ENCODE measurements at regions not wholly inside any gene's neighbourhood (a gene's known extent, or its start where the extent isn't known, plus 50 kb on each side); places are given as distances from the start of the nearest gene placed in this dataset.
"Not testable (repeated sequence)": the region's sequence is repeated elsewhere in the genome, so short reads cannot be mapped to it uniquely, and the experiment has no call there.

DNA sequence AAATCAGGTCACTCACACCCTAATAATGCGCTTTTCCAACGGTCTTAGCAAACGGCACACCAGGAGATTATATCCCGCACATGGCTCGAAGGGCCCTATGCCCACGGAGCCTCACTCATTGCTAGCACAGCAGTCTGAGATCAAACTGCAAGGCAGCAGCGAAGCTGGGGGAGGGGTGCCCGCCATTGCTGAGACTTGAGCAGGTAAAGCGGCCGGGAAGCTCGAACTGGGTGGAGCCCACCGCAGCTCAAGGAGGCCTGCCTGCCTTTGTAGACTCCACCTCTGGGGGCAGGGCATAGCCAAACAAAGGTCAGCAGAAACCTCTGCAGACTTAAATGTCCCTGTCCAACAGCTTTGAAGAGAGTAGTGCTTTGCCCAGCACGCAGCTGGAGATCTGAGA lies 432.4 kb upstream of the ADAMTS9 start:
- ATAC-seq (replicated peaks in 6 of 8); H3K27ac ChIP-seq; in situ Hi-C loops (cut with MboI; ENCODE audit: low pct_unique_long_range_greater_than_20kb in 2 of 9, low sequenced_read_pairs in 9 of 9, unreplicated experiment in 9 of 9); H3K4me1 ChIP-seq (replicated peaks in 1 of 2); H3K4me3 ChIP-seq: not testable (repeated sequence)
- WGBS, 10 experiments, result 63 to 100% (median 93%) methylated on average over 1 to 8 of the region's 13 CpGs; no CpG with 5 or more reads in 2 of the 10 experiments

DNA sequence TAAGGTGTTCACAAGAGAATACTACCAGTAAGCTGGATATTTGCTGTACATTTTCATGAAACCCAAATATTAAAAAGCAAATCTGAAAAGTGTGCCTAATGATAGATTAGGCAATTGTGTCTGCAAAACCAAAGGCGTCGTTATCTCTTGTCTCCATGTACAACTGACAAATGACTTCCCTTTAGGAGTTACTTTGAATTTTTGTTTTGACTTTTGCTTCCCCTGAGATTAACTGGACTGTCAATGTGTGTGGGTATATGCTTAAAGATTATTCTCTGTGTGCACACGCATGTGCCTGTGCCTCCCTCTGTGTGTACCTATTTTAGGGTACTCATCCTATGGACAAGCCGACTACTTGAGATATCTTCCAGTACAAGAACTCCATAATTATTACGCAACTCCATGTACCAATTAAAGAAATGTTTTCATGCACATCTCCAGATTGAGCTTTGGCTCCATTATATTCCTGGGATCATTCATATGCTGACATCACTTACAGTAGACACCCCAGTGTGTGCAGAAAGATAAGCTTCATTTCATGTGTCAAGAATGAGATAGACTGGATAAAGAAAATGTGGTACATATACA lies 431.2 kb upstream of the ADAMTS9 start:
- 43 to 100% (median 90%) methylated on average over 1 to 5 of the region's 5 CpGs; no CpG with 5 or more reads in 2 of the 10 experiments for WGBS, 10 experiments
- no peaks in the 10 kb centered on the region for H3K4me1 ChIP-seq (replicated peaks in 1 of 2)
- H3K4me3 ChIP-seq, result no peak overlapping the region
- ATAC-seq (replicated peaks in 6 of 8), result no peak
- no peak overlapping the region for H3K27ac ChIP-seq
- in situ Hi-C loops (cut with MboI; ENCODE audit: low pct_unique_long_range_greater_than_20kb in 2 of 9, low sequenced_read_pairs in 9 of 9, unreplicated experiment in 9 of 9), result no loop called here

GRCh38 chr3:65114041-65114440 lies 426.2 kb upstream of the ADAMTS9 start:
- Histone ChIP-seq H3K27ac (no peak overlapping the region), H3K4me3 (no peak overlapping the region), H3K4me1 (replicated peaks in 1 of 2) (no peaks in the 10 kb centered on the region)
- peak in 1 of 8 experiments; percentile 38 for ATAC-seq (replicated peaks in 6 of 8)
- in situ Hi-C loops (cut with MboI; ENCODE audit: low pct_unique_long_range_greater_than_20kb in 2 of 9, low sequenced_read_pairs in 9 of 9, unreplicated experiment in 9 of 9), result no loop called here

GRCh38 chr3:65112751-65113300 lies 425.0 kb upstream of the ADAMTS9 start:
- H3K4me1 ChIP-seq (replicated peaks in 1 of 2), result no peaks in the 10 kb centered on the region
- in situ Hi-C loops (cut with MboI; ENCODE audit: low pct_unique_long_range_greater_than_20kb in 2 of 9, low sequenced_read_pairs in 9 of 9, unreplicated experiment in 9 of 9), result no loop called here
- 55 to 100% (median 85%) methylated on average over 1 to 6 of the region's 6 CpGs for WGBS, 10 experiments
- no peak overlapping the region for H3K27ac ChIP-seq
- ATAC-seq (replicated peaks in 6 of 8), result no peak
- no peak overlapping the region for H3K4me3 ChIP-seq

GRCh38 chr3:65110661-65111060 lies 422.9 kb upstream of the ADAMTS9 start:
- no peak for ATAC-seq (replicated peaks in 6 of 8)
- Histone ChIP-seq H3K4me1 (replicated peaks in 1 of 2) (peaks cover 12% of the 10 kb centered on the region in 2 donors), H3K27ac (no peak overlapping the region), H3K4me3 (no peak overlapping the region)
- 17 to 86% (median 71%) methylated on average over 1 to 2 of the region's 2 CpGs; no CpG with 5 or more reads in 1 of the 10 experiments for WGBS, 10 experiments
- in situ Hi-C loops (cut with MboI; ENCODE audit: low pct_unique_long_range_greater_than_20kb in 2 of 9, low sequenced_read_pairs in 9 of 9, unreplicated experiment in 9 of 9), result no loop called here

DNA sequence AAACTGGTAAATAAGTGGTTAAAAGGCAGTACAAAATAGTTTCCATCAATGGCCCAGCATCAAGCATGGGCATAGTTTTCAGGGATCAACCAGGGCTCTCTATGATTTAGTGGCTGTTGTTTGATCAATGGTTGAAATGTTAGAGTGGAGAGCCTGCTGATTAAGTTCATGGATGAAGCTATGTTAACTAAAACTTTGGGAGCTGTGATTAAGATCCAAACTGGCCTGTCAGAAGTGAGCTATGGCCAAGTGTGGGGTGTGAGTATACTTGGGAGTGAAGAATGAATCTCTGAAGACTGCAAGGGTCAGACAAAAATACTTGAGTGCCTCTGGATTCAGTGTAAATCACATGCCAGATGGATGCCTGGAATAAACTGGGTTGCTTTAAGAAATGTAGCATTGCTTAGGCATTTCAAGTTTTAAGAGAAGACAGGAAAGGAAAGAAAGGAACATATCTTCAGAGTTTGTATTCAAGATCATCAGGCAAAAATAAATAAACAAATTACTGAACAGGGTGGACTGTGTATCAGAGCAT lies 422.2 kb upstream of the ADAMTS9 start:
- peak in 1 of 8 experiments; percentile 20 for ATAC-seq (replicated peaks in 6 of 8)
- no peak overlapping the region for H3K27ac ChIP-seq
- in situ Hi-C loops (cut with MboI; ENCODE audit: low pct_unique_long_range_greater_than_20kb in 2 of 9, low sequenced_read_pairs in 9 of 9, unreplicated experiment in 9 of 9), result no loop called here
- H3K4me1 ChIP-seq (replicated peaks in 1 of 2), result peaks cover 12% of the 10 kb centered on the region in 2 donors
- H3K4me3 ChIP-seq, result no peak overlapping the region

- in situ Hi-C loops (cut with MboI; ENCODE audit: low pct_unique_long_range_greater_than_20kb in 2 of 9, low sequenced_read_pairs in 9 of 9, unreplicated experiment in 9 of 9), result no loop called here
- no peak overlapping the region for H3K27ac ChIP-seq
- peaks cover 12% of the 10 kb centered on the region in 2 donors for H3K4me1 ChIP-seq (replicated peaks in 1 of 2)
- H3K4me3 ChIP-seq, result no peak overlapping the region
- ATAC-seq (replicated peaks in 6 of 8), result peak in 4 of 8 experiments; percentile 38 to 87 (median 71)
- 3 to 80% (median 47%) methylated on average over 3 to 5 of the region's 5 CpGs; no CpG with 5 or more reads in 2 of the 10 experiments for WGBS, 10 experiments
Observed at GRCh38 chr3:65107174-65107573, 419.4 kb upstream of the ADAMTS9 start.

- in situ Hi-C loops (cut with MboI; ENCODE audit: low pct_unique_long_range_greater_than_20kb in 2 of 9, low sequenced_read_pairs in 9 of 9, unreplicated experiment in 9 of 9), result no loop called here
- ATAC-seq (replicated peaks in 6 of 8), result no peak
- H3K4me1 ChIP-seq (replicated peaks in 1 of 2), result peaks cover 0 to 4% of the 10 kb centered on the region in 2 donors
- H3K27ac ChIP-seq, result no peak overlapping the region
- no peak overlapping the region for H3K4me3 ChIP-seq
- 29 to 100% (median 78%) methylated on average over 1 of the region's 1 CpG; no CpG with 5 or more reads in 4 of the 10 experiments for WGBS, 10 experiments
Observed at GRCh38 chr3:65101450-65101849, 413.6 kb upstream of the ADAMTS9 start.

DNA sequence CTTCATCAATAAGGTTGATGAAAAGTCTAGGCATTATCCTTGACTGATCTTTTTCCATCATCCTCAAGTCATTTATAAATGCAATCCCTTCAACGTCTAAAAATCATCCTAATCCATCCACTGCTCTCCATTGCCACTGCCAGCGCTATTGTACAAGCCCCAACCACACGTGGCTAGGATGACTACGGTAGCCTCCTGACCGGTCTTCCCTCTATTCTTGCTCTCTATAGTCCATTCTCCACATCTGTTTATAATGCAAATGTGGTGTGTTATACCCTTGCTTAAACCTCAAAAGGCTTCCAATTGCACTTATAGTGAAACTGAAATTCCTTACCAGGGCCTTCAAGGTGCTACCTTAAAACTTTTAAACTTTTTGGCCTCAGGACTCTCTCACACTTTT lies 410.6 kb upstream of the ADAMTS9 start:
- peaks cover 0 to 7% of the 10 kb centered on the region in 2 donors for H3K4me1 ChIP-seq (replicated peaks in 1 of 2)
- H3K4me3 ChIP-seq, result no peak overlapping the region
- in situ Hi-C loops (cut with MboI; ENCODE audit: low pct_unique_long_range_greater_than_20kb in 2 of 9, low sequenced_read_pairs in 9 of 9, unreplicated experiment in 9 of 9), result no loop called here
- ATAC-seq (replicated peaks in 6 of 8), result no peak
- H3K27ac ChIP-seq, result no peak overlapping the region
- 38 to 100% (median 64%) methylated on average over 1 to 5 of the region's 5 CpGs; no CpG with 5 or more reads in 1 of the 10 experiments for WGBS, 10 experiments

- no peak overlapping the region for H3K4me3 ChIP-seq
- WGBS, 10 experiments, result 20 to 92% (median 54%) methylated on average over 1 to 4 of the region's 4 CpGs
- peaks cover 0 to 7% of the 10 kb centered on the region in 2 donors for H3K4me1 ChIP-seq (replicated peaks in 1 of 2)
- ATAC-seq (replicated peaks in 6 of 8), result no peak
- in situ Hi-C loops (cut with MboI; ENCODE audit: low pct_unique_long_range_greater_than_20kb in 2 of 9, low sequenced_read_pairs in 9 of 9, unreplicated experiment in 9 of 9), result no loop called here
- no peak overlapping the region for H3K27ac ChIP-seq
Observed at GRCh38 chr3:65096110-65096745, 408.4 kb upstream of the ADAMTS9 start.

DNA sequence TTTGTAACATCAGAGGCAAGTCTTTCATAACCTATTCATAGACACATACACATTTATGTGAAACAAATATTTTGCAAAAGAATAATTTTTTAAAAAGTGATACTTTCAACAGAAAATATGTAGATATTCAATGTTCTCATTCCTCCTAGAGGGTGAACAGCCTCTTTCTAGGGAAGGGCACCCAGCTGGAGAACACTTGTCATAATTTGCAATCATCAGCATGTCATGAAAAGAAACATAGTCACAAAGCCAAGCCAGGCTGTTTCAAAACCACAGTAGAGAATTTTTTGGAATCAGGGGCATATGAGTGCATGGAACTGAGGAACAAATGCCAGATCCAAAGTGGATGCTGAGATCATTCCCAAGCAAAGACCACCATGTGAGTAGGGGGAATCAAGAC lies 406.9 kb upstream of the ADAMTS9 start:
- Histone ChIP-seq H3K4me3 (no peak overlapping the region), H3K27ac (no peak overlapping the region), H3K4me1 (replicated peaks in 1 of 2) (peaks cover 0 to 7% of the 10 kb centered on the region in 2 donors)
- ATAC-seq (replicated peaks in 6 of 8), result peak in 3 of 8 experiments; percentile 68 to 86 (median 77)
- in situ Hi-C loops (cut with MboI; ENCODE audit: low pct_unique_long_range_greater_than_20kb in 2 of 9, low sequenced_read_pairs in 9 of 9, unreplicated experiment in 9 of 9), result no loop called here

GRCh38 chr3:65093641-65094040 lies 405.8 kb upstream of the ADAMTS9 start:
- H3K27ac ChIP-seq, result no peak overlapping the region
- H3K4me1 ChIP-seq (replicated peaks in 1 of 2), result peaks cover 0 to 7% of the 10 kb centered on the region in 2 donors
- WGBS, 10 experiments, result 8 to 96% (median 83%) methylated on average over 2 to 3 of the region's 3 CpGs
- no peak for ATAC-seq (replicated peaks in 6 of 8)
- in situ Hi-C loops (cut with MboI; ENCODE audit: low pct_unique_long_range_greater_than_20kb in 2 of 9, low sequenced_read_pairs in 9 of 9, unreplicated experiment in 9 of 9), result no loop called here
- H3K4me3 ChIP-seq, result no peak overlapping the region

DNA sequence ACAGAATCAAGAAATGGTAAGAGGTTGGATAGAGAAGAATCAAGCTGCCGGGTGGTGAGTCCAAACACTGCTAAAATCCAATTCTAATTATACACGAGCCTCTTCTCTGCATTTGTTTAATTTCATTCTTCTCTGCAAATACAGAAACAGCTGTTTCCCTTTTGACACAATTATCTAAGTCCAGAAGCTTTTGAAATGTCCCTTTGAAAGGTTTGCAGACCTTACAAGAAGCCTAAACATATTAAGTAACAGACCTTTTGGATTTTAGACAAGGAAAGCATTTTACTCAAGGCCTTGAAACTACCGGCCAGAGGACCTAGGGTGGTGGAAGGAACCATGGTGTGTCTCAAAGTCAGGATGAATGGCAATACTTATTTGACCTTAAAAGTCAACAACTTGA lies 403.8 kb upstream of the ADAMTS9 start:
- peaks cover 0 to 6% of the 10 kb centered on the region in 2 donors for H3K4me1 ChIP-seq (replicated peaks in 1 of 2)
- ATAC-seq (replicated peaks in 6 of 8), result no peak
- H3K4me3 ChIP-seq, result no peak overlapping the region
- in situ Hi-C loops (cut with MboI; ENCODE audit: low pct_unique_long_range_greater_than_20kb in 2 of 9, low sequenced_read_pairs in 9 of 9, unreplicated experiment in 9 of 9), result no loop called here
- no peak overlapping the region for H3K27ac ChIP-seq
- WGBS, 10 experiments, result 33 to 90% (median 77%) methylated on average over 2 to 3 of the region's 3 CpGs; no CpG with 5 or more reads in 1 of the 10 experiments
